ENCODE measurements at regions not wholly inside any gene's neighbourhood (a gene's known extent, or its start where the extent isn't known, plus 50 kb on each side); places are given as distances from the start of the nearest gene placed in this dataset.
"Not testable (repeated sequence)": the region's sequence is repeated elsewhere in the genome, so short reads cannot be mapped to it uniquely, and the experiment has no call there.

GRCh38 chr6:147990159-147990558 lies 352.5 kb upstream of the SASH1 start:
- no peak for DNase-seq

GRCh38 chr6:147991961-147992360 lies 350.7 kb upstream of the SASH1 start:
- DNase-seq = no peak

GRCh38 chr6:147999001-147999540 lies 343.6 kb upstream of the SASH1 start:
- DNase-seq = no peak

- DNase-seq = no peak
Measured at GRCh38 chr6:148001844-148002642, 340.6 kb upstream of the SASH1 start.

- no peak for DNase-seq
Measured at GRCh38 chr6:148004651-148005050, 338.0 kb upstream of the SASH1 start.

- DNase-seq = no peak
Measured at GRCh38 chr6:148005806-148006205, 336.8 kb upstream of the SASH1 start.

GRCh38 chr6:148010516-148010915 lies 332.1 kb upstream of the SASH1 start:
- not testable (repeated sequence) for DNase-seq

GRCh38 chr6:148016013-148016412 lies 326.6 kb upstream of the SASH1 start:
- no peak for DNase-seq

- no peak for DNase-seq
Measured at GRCh38 chr6:148021165-148021564, 321.5 kb upstream of the SASH1 start.

GRCh38 chr6:148021699-148022098 lies 320.9 kb upstream of the SASH1 start:
- no peak for DNase-seq

GRCh38 chr6:148022279-148022678 lies 320.4 kb upstream of the SASH1 start:
- DNase-seq = not testable (repeated sequence)

GRCh38 chr6:148027201-148027600 lies 315.4 kb upstream of the SASH1 start:
- no peak for DNase-seq

- DNase-seq = no peak
Measured at GRCh38 chr6:148035806-148036390, 306.7 kb upstream of the SASH1 start.

GRCh38 chr6:148037496-148037895 lies 305.1 kb upstream of the SASH1 start:
- DNase-seq = peak; percentile 45

- no peak for DNase-seq
Measured at GRCh38 chr6:148041546-148041945, 301.1 kb upstream of the SASH1 start.

GRCh38 chr6:148042536-148042935 lies 300.1 kb upstream of the SASH1 start:
- no peak for DNase-seq

GRCh38 chr6:148044261-148044751 lies 298.3 kb upstream of the SASH1 start:
- peak; percentile 82 for DNase-seq

- no peak for DNase-seq
Measured at GRCh38 chr6:148044921-148045320, 297.7 kb upstream of the SASH1 start.

- no peak for DNase-seq
Measured at GRCh38 chr6:148053209-148053608, 289.4 kb upstream of the SASH1 start.

GRCh38 chr6:148053796-148054195 lies 288.8 kb upstream of the SASH1 start:
- no peak for DNase-seq

GRCh38 chr6:148054219-148054618 lies 288.4 kb upstream of the SASH1 start:
- DNase-seq = no peak

- DNase-seq = no peak
Measured at GRCh38 chr6:148055419-148055818, 287.2 kb upstream of the SASH1 start.

- no peak for DNase-seq
Measured at GRCh38 chr6:148059869-148060268, 282.8 kb upstream of the SASH1 start.

Measured in fibroblast of skin of right quadriceps (primary cell).